SK-N-SH (cell line): ENCODE measurements at regions not wholly inside any gene's neighbourhood (a gene's known extent, or its start where the extent isn't known, plus 50 kb on each side); places are given as distances from the start of the nearest gene placed in this dataset.

Source experiments
- CHD2 ChIP-seq: fragments of 150-350 bp; IDR thresholded peaks from 2 replicates; pipeline ENCODE4 v1.6.1; 2018; ENCODE audit warnings: low read length; ENCODE audit not compliant: partially characterized antibody
- CTCF ChIP-seq: fragments of 200-600 bp; sonication (generic); IDR thresholded peaks from 2 replicates; pipeline ENCODE4 v1.6.1; 2017; ENCODE audit warnings: antibody characterized with exemption, mild to moderate bottlenecking, moderate library complexity
- ELF1 ChIP-seq: IDR thresholded peaks from 2 replicates; pipeline ENCODE4 v1.4.0; 2012
- EP300 ChIP-seq, 2 experiments: IDR thresholded peaks; 2 replicates each; pipeline versions ENCODE4 v1.4.0 to v1.6.1; 2012; ENCODE audit warnings: borderline replicate concordance in 1 of 2, low read depth in 1 of 2, low read length in 1 of 2
- EZH2phosphoT487 ChIP-seq: fragments of 200-600 bp; sonication (generic); IDR thresholded peaks from 2 replicates; pipeline ENCODE4 v1.6.1; 2017; ENCODE audit warnings: low read depth, mixed run types, mild to moderate bottlenecking, antibody characterized with exemption, moderate library complexity, borderline replicate concordance
- GABPA ChIP-seq: IDR thresholded peaks from 2 replicates; pipeline ENCODE4 v1.4.0; 2012; ENCODE audit warnings: low read depth, mild to moderate bottlenecking
- MAX ChIP-seq: IDR thresholded peaks from 2 replicates; pipeline ENCODE4 v1.4.0; 2012; ENCODE audit warnings: low read depth
- MEF2A ChIP-seq: IDR thresholded peaks from 2 replicates; pipeline ENCODE4 v1.4.0; 2012; ENCODE audit warnings: low read depth, borderline replicate concordance
- NRF1 ChIP-seq: IDR thresholded peaks from 2 replicates; pipeline ENCODE4 v1.6.1; 2012; ENCODE audit warnings: low read depth, mild to moderate bottlenecking, low read length
- POLR2AphosphoS5 ChIP-seq: IDR thresholded peaks from 2 replicates; pipeline ENCODE4 v1.6.1; 2012; ENCODE audit warnings: low read depth, low read length

- TF ChIP-seq ELF1 (no peak), MAX (no peak), EZH2phosphoT487 (no peak), CTCF (no peak), EP300 (IDR thresholded peaks at IDR 0.05; ENCODE audit: borderline replicate concordance in 1 of 2, low read depth in 1 of 2, low read length in 1 of 2) (no peak), GABPA (no peak), MEF2A (no peak), POLR2AphosphoS5 (no peak), NRF1 (no peak), CHD2 (no peak)
These were observed 720.1 kb downstream of the TYW1 start for GRCh38 chr7:67716729-67717128.
